Caco-2 (cell line): ENCODE measurements at regions not wholly inside any gene's neighbourhood (a gene's known extent, or its start where the extent isn't known, plus 50 kb on each side); places are given as distances from the start of the nearest gene placed in this dataset.

Experiments
- BruUV-seq: library from RNA; stranded (reverse); fragments of 400-500 nt; replicated peaks from 2 replicates; lab custom pipeline; 2021; lab: Mats Ljungman, UMichigan
- CTCF ChIA-PET: fragments of 300-600 bp; sonication (Branson Sonifier 250); formaldehyde crosslinking; loops from one replicate; lab custom pipeline; 2022; ENCODE audit warnings: antibody characterized with exemption; lab: Charles Lee
- POLR2A ChIA-PET: fragments of 300-600 bp; sonication (Branson Sonifier 250); formaldehyde crosslinking; loops from one replicate; lab custom pipeline; 2022; ENCODE audit warnings: antibody characterized with exemption; lab: Charles Lee
- DNase-seq, 2 experiments: peaks; one replicate each; pipeline versions ENCODE4 v3.0.0 to v3.0.0-alpha.2; 2020 to 2022
- H3K27me3 ChIP-seq: replicated peaks from 2 replicates; pipeline ENCODE4 v1.6.0; 2011; ENCODE audit warnings: low read length; ENCODE audit not compliant: control insufficient read depth, insufficient read depth
- H3K36me3 ChIP-seq: 2 replicates; pipeline ENCODE4 v1.5.1; 2011; ENCODE audit warnings: low read length; ENCODE audit not compliant: control insufficient read depth, insufficient read depth
- H3K4me1 ChIP-seq: fragments of 250-450 bp; sonication (Bioruptor Pico); 2 replicates; pipeline ENCODE4 v1.5.1; 2020; ENCODE audit warnings: mild to moderate bottlenecking
- H3K4me3 ChIP-seq: 2 replicates; pipeline ENCODE4 v1.5.1; 2011; ENCODE audit warnings: low read depth, mild to moderate bottlenecking, control low read depth, low read length
- H3K9me3 ChIP-seq: fragments of 250-450 bp; sonication (Bioruptor Pico); 2 replicates; pipeline ENCODE4 v1.5.1; 2020; ENCODE audit warnings: mild to moderate bottlenecking, moderate library complexity
- H3K27ac Mint-ChIP-seq: one replicate; pipeline ENCODE4 v1.8.0; 2022; ENCODE audit warnings: mixed read lengths; ENCODE audit not compliant: unreplicated experiment
- H3K27me3 Mint-ChIP-seq: one replicate; pipeline ENCODE4 v1.8.0; 2022; ENCODE audit warnings: mixed read lengths; ENCODE audit not compliant: insufficient read depth, unreplicated experiment
- H3K36me3 Mint-ChIP-seq: one replicate; pipeline ENCODE4 v1.8.0; 2022; ENCODE audit warnings: mild to moderate bottlenecking, mixed read lengths; ENCODE audit not compliant: insufficient read depth, unreplicated experiment
- H3K4me1 Mint-ChIP-seq: one replicate; pipeline ENCODE4 v1.8.0; 2022; ENCODE audit warnings: low read depth, mixed read lengths; ENCODE audit not compliant: unreplicated experiment
- H3K4me3 Mint-ChIP-seq: one replicate; pipeline ENCODE4 v1.8.0; 2022; ENCODE audit warnings: mild to moderate bottlenecking, moderate library complexity, mixed read lengths; ENCODE audit not compliant: unreplicated experiment
- H3K9me3 Mint-ChIP-seq: one replicate; pipeline ENCODE4 v1.8.0; 2022; ENCODE audit warnings: mixed read lengths; ENCODE audit not compliant: unreplicated experiment
- CTCF ChIP-seq, 2 experiments: fragments of 200-600 bp in 1 of 2; IDR thresholded peaks; 1 replicate in 1 of 2; 2 replicates in 1 of 2; pipeline versions ENCODE4 v1.5.1 to v1.8.0; 2011 to 2022; ENCODE audit warnings: antibody characterized with exemption in 1 of 2, control low read depth in 1 of 2, inconsistent platforms in 1 of 2, low read depth in 1 of 2, low read length in 1 of 2, mild to moderate bottlenecking in 1 of 2, moderate library complexity in 1 of 2; ENCODE audit not compliant: insufficient read depth in 1 of 2, severe bottlenecking in 1 of 2, unreplicated experiment in 1 of 2
- intact Hi-C: fragments of 100-400 bp; cut with micrococcal nuclease; formaldehyde crosslinking; loops from one replicate; pipeline ENCODE4 v1.10.0; 2022; ENCODE audit not compliant: unreplicated experiment

- peaks cover 11% of the 10 kb centered on the region for H3K4me1 Mint-ChIP-seq
- no peaks in the 10 kb centered on the region for H3K36me3 Mint-ChIP-seq
- H3K4me1 ChIP-seq: peaks cover 3% of the 10 kb centered on the region
- no peak overlapping the region for H3K4me3 Mint-ChIP-seq
- peaks cover 10% of the 10 kb centered on the region for H3K9me3 Mint-ChIP-seq
- ChIA-PET CTCF (no interaction called here), POLR2A (no interaction called here)
- no peak overlapping the region for H3K27ac Mint-ChIP-seq
- peaks cover 4% of the 10 kb centered on the region; the same call in 1 of the 2 replicates for H3K9me3 ChIP-seq
- TF ChIP-seq CTCF (IDR thresholded peaks at IDR 0.05; ENCODE audit: insufficient read depth in 1 of 2, low read depth in 1 of 2, low read length in 1 of 2, severe bottlenecking in 1 of 2, unreplicated experiment in 1 of 2): no peak
- no peak for DNase-seq
- no peaks in the 10 kb centered on the region for H3K36me3 ChIP-seq
- no peaks in the 10 kb centered on the region for H3K27me3 Mint-ChIP-seq
- H3K4me3 ChIP-seq: no peak overlapping the region
- H3K27me3 ChIP-seq: no peaks in the 10 kb centered on the region
- intact Hi-C loops: no loop called here
- no TSS peak for BruUV-seq
Observed at GRCh38 chr4:38236003-38236402, 275.8 kb downstream of the PTTG2 start.

GRCh38 chr4:38236503-38236902 lies 276.3 kb downstream of the PTTG2 start:
- ChIA-PET POLR2A (no interaction called here), CTCF (no interaction called here)
- no TSS peak for BruUV-seq
- Mint-ChIP-seq H3K27ac (no peak overlapping the region), H3K9me3 (peaks cover 10% of the 10 kb centered on the region), H3K27me3 (no peaks in the 10 kb centered on the region), H3K4me1 (peaks cover 10% of the 10 kb centered on the region), H3K36me3 (no peaks in the 10 kb centered on the region), H3K4me3 (no peak overlapping the region)
- intact Hi-C loops: no loop called here
- no peak overlapping the region for H3K4me3 ChIP-seq
- no peak for TF ChIP-seq CTCF (IDR thresholded peaks at IDR 0.05; ENCODE audit: insufficient read depth in 1 of 2, low read depth in 1 of 2, low read length in 1 of 2, severe bottlenecking in 1 of 2, unreplicated experiment in 1 of 2)
- no peaks in the 10 kb centered on the region for H3K4me1 ChIP-seq
- no peak for DNase-seq
- H3K9me3 ChIP-seq: peaks cover 4% of the 10 kb centered on the region; the same call in 1 of the 2 replicates
- no peaks in the 10 kb centered on the region for H3K36me3 ChIP-seq
- no peaks in the 10 kb centered on the region for H3K27me3 ChIP-seq

- Mint-ChIP-seq H3K27me3 (no peaks in the 10 kb centered on the region), H3K27ac (no peak overlapping the region), H3K4me3 (no peak overlapping the region), H3K36me3 (no peaks in the 10 kb centered on the region), H3K9me3 (peaks cover 6% of the 10 kb centered on the region), H3K4me1 (peaks cover 4% of the 10 kb centered on the region)
- Histone ChIP-seq H3K4me1 (no peaks in the 10 kb centered on the region), H3K27me3 (no peaks in the 10 kb centered on the region), H3K4me3 (no peak overlapping the region), H3K36me3 (no peaks in the 10 kb centered on the region), H3K9me3 (peaks cover 2% of the 10 kb centered on the region; the same call in 1 of the 2 replicates)
- no peak for TF ChIP-seq CTCF (IDR thresholded peaks at IDR 0.05; ENCODE audit: insufficient read depth in 1 of 2, low read depth in 1 of 2, low read length in 1 of 2, severe bottlenecking in 1 of 2, unreplicated experiment in 1 of 2)
- BruUV-seq: no TSS peak
- CTCF ChIA-PET: no interaction called here
- POLR2A ChIA-PET: no interaction called here
- intact Hi-C loops: no loop called here
- DNase-seq: no peak
Observed at GRCh38 chr4:38237139-38237538, 276.9 kb downstream of the PTTG2 start.
